Activated B cell treated with CpG ODN at 0.5 μM for 24 hours (primary cell): ENCODE measurements at regions not wholly inside any gene's neighbourhood (a gene's known extent, or its start where the extent isn't known, plus 50 kb on each side); places are given as distances from the start of the nearest gene placed in this dataset.

Experiments used
- ATAC-seq: fragments of 200-7000 bp; cut with Tn5 transposase; one replicate; pipeline ENCODE4 v1.10.0; 2021; ENCODE audit warnings: low read depth, mild to moderate bottlenecking, moderate library complexity
- CTCF ChIA-PET: fragments of 350-600 bp; sonication (Branson Sonifier 250); formaldehyde crosslinking; loops from one replicate; lab custom pipeline; 2021; ENCODE audit warnings: antibody characterized with exemption; lab: Charles Lee
- POLR2A ChIA-PET: fragments of 350-600 bp; sonication (Branson Sonifier 250); formaldehyde crosslinking; loops from one replicate; lab custom pipeline; 2021; ENCODE audit warnings: antibody characterized with exemption; lab: Charles Lee
- DNase-seq: peaks from one replicate; pipeline ENCODE4 v3.0.0; 2022
- H3K27ac Mint-ChIP-seq: one replicate; pipeline ENCODE4 v1.8.0; 2020; ENCODE audit warnings: mixed read lengths
- H3K27me3 Mint-ChIP-seq: one replicate; pipeline ENCODE4 v1.8.0; 2021; ENCODE audit warnings: mixed read lengths
- H3K36me3 Mint-ChIP-seq: one replicate; pipeline ENCODE4 v1.8.0; 2021; ENCODE audit warnings: low read depth, mixed read lengths
- H3K4me1 Mint-ChIP-seq: one replicate; pipeline ENCODE4 v1.8.0; 2021; ENCODE audit warnings: mixed read lengths
- H3K4me3 Mint-ChIP-seq: one replicate; pipeline ENCODE4 v1.8.0; 2020; ENCODE audit warnings: mild to moderate bottlenecking, mixed read lengths
- H3K9me3 Mint-ChIP-seq: one replicate; pipeline ENCODE4 v1.8.0; 2020; ENCODE audit warnings: mixed read lengths
- CTCF ChIP-seq: fragments of 200-600 bp; IDR thresholded peaks from one replicate; pipeline ENCODE4 v1.8.0; 2022; ENCODE audit warnings: antibody characterized with exemption, mild to moderate bottlenecking
- intact Hi-C: fragments of 100-400 bp; cut with micrococcal nuclease; formaldehyde crosslinking; loops from one replicate; pipeline ENCODE4 v1.15.1; 2024

DNA sequence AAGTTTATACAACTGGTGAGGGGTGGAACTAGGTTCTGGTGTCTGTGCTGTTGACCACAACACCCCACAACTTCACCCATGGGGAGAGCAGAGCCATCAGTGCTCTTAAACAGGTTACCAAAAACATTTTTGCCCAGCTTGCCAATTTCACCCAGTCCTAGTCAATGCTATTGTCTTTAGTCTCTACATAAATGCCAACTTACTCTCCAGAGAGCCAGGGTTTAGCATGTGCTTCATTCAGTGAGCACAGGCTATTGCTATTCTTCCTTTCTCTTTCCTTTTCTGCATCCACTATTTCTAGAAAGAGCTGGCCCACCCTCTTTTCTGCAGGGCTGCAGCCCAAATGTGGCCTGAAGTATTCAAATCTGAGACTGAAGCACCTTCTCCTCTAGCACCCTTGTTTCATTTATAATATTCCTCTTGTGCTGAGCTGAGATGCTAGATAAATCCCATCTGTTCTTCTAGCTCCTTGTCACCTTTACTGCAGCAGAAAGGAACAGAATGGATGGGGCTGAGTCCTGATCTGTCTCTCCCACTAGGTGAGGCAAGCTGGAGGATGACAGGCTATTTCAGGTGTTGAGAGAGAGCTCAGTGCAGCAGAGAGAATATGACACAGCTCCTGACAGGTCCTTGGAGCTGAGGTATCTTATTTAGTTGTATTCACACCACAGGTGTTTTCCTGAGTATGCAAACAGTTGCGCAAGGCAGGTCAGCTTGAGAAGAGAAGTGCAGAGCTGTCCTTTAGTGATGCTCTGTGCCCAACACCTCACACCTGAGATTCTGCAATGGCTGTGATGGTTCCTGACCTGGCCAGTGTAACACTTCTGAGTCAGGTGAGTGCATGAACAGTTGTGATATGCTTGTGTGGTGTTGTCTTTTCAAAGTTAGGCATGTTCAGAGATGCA is 819.2 kb downstream of the CCSER2 start:
- intact Hi-C loops, result no loop called here
- no peaks in the 10 kb centered on the region for H3K36me3 Mint-ChIP-seq
- H3K9me3 Mint-ChIP-seq, result peaks cover 3% of the 10 kb centered on the region
- POLR2A ChIA-PET, result no interaction called here
- CTCF ChIA-PET, result no interaction called here
- no peak for TF ChIP-seq CTCF
- H3K27me3 Mint-ChIP-seq, result no peaks in the 10 kb centered on the region
- ATAC-seq (no peak), DNase-seq (no peak)
- H3K4me3 Mint-ChIP-seq, result no peak overlapping the region
- H3K4me1 Mint-ChIP-seq, result no peaks in the 10 kb centered on the region
- H3K27ac Mint-ChIP-seq, result no peak overlapping the region

DNA sequence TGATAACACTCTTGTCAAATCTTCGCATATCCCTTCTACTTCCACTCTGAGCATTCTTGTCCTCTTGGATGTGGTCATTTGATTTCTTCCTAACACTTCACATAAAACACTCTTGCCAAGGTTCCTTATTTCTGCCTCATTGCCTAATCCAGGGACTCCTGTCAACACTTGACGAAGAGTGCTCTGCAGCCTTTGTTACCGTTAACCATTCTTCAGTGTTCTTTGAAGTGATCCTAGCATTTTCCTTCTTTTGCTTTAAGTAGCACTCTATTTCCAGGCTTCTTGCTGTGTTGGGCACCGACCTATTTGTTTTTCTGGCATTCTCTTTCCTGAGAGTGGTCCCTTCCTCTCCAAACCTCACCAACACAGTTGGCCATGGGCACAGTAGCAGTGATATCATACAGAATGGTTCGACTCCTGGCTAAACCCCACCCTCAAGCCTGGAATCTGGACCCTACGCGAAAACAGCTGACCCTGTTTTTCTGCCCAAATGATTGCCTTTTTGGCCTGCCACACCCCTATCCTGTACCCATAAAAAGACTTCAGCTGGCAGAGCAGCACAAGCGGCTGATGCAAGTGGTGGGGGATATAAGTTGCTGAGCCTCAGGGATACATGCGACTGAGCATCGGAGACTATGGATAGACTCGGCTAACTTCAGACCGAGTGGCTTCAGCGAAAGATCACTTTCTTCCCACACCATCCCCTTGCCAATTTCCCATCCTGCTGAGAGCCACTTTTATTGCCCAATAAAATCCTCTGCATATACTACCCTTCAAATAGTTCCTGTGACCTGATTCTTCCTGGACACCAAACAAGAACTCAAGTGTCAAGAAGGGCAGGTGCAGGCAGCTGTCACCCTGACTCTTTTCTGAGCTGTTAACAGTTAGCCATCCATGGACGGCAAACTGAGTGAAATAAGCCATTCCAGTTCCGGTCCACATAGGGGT is 820.6 kb downstream of the CCSER2 start:
- no peaks in the 10 kb centered on the region for H3K27me3 Mint-ChIP-seq
- intact Hi-C loops, result no loop called here
- H3K36me3 Mint-ChIP-seq, result no peaks in the 10 kb centered on the region
- no peaks in the 10 kb centered on the region for H3K4me1 Mint-ChIP-seq
- TF ChIP-seq CTCF, result no peak
- no peak overlapping the region for H3K4me3 Mint-ChIP-seq
- H3K27ac Mint-ChIP-seq, result no peak overlapping the region
- no peak for DNase-seq
- H3K9me3 Mint-ChIP-seq, result peaks cover 3% of the 10 kb centered on the region
- no peak for ATAC-seq
- CTCF ChIA-PET, result no interaction called here
- POLR2A ChIA-PET, result no interaction called here

DNA sequence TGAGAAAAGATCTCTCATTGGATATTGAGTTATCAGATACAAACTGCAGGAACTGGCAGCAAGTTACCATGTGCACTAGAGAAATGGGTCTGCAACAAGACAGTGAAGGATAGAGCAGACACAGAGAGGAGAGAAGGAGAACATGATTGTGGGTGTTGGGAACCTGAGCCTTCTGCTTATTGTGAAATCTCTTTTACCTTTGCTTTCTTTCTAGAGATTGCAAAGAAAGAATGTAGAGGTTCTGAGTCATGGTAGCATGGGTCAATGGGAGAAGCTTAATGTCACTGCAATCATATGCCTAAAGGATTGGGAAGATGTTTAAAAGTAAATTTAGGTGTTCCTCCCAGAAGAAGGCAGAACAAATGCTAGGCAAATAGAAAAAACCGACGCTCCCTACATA is 821.4 kb downstream of the CCSER2 start:
- no peak overlapping the region for H3K27ac Mint-ChIP-seq
- H3K27me3 Mint-ChIP-seq, result no peaks in the 10 kb centered on the region
- DNase-seq (no peak), ATAC-seq (no peak)
- no peaks in the 10 kb centered on the region for H3K4me1 Mint-ChIP-seq
- ChIA-PET POLR2A (no interaction called here), CTCF (no interaction called here)
- H3K9me3 Mint-ChIP-seq, result no peaks in the 10 kb centered on the region
- no peaks in the 10 kb centered on the region for H3K36me3 Mint-ChIP-seq
- no peak for TF ChIP-seq CTCF
- H3K4me3 Mint-ChIP-seq, result no peak overlapping the region
- intact Hi-C loops, result no loop called here

DNA sequence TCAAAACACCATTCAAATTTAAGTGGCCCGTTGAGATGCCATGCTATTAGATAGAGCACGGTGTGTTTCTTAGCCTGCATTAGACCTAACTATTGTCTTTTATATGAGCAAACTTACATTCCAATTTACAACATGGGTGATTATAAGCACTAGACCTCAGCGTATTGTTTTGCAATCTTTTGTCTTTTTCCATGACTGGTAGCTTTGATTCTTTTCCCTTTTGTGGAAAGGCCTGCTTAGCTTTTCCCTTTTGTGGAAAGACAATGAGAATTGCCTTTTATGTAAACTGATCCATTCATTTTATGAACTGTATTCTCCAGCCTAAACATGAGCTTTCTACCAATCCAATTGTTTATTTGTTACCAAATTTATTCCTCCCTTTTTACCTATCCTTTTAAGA is 823.1 kb downstream of the CCSER2 start:
- no peak for ATAC-seq
- no peak overlapping the region for H3K4me3 Mint-ChIP-seq
- ChIA-PET CTCF (no interaction called here), POLR2A (no interaction called here)
- no peaks in the 10 kb centered on the region for H3K9me3 Mint-ChIP-seq
- no peak for DNase-seq
- no peaks in the 10 kb centered on the region for H3K4me1 Mint-ChIP-seq
- intact Hi-C loops, result no loop called here
- no peak overlapping the region for H3K27ac Mint-ChIP-seq
- no peaks in the 10 kb centered on the region for H3K36me3 Mint-ChIP-seq
- no peak for TF ChIP-seq CTCF
- H3K27me3 Mint-ChIP-seq, result no peaks in the 10 kb centered on the region

- no peak for TF ChIP-seq CTCF
- DNase-seq, result no peak
- Mint-ChIP-seq H3K36me3 (no peaks in the 10 kb centered on the region), H3K9me3 (no peaks in the 10 kb centered on the region), H3K4me1 (no peaks in the 10 kb centered on the region), H3K27ac (no peak overlapping the region), H3K4me3 (no peak overlapping the region), H3K27me3 (no peaks in the 10 kb centered on the region)
- ATAC-seq, result no peak
- POLR2A ChIA-PET, result no interaction called here
- CTCF ChIA-PET, result no interaction called here
- intact Hi-C loops, result no loop called here
Measured at GRCh38 chr10:85152496-85152895, 824.1 kb downstream of the CCSER2 start.
